ENCODE measurements at regions not wholly inside any gene's neighbourhood (a gene's known extent, or its start where the extent isn't known, plus 50 kb on each side); places are given as distances from the start of the nearest gene placed in this dataset.
"Not testable (repeated sequence)": the region's sequence is repeated elsewhere in the genome, so short reads cannot be mapped to it uniquely, and the experiment has no call there.

DNA sequence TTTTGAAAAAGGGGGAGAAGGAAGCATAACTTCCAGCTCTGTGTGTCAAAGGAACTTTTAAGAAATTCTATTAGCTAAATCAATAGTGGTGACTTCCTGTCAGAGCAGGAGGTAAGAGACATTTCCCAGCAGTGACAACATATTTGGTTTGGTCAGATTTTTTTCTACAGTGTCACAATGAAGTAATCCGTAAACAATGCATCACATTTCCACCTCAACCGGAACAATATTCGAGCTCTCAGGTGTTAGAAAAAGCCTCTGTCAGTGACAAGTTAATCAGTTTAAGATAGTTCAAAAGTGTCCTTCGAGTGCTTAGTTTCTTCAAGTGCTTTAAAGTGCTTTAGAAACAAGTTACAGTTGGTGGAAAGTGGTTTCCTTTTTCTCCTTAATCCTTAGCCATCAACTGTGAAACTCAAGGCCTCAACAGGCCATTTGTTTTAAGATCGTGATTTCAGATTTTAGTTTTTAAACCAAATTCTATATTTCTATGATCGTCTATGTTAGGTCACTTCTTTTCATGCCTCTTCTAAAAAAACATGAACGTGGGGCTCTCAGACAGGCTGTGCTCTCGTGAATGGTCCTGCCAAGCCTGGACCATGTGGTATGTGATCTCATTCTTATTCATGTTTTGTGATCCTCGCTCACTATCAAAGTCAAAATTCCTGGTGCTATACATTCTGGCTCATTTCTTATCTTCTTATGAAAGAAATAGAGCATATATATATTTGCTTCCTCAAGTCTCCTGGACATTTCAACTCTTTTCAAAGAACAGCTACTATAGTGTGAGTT lies 181.9 kb upstream of the HMHB1 start:
- no peak for DNase-seq
- no peak for ATAC-seq

DNA sequence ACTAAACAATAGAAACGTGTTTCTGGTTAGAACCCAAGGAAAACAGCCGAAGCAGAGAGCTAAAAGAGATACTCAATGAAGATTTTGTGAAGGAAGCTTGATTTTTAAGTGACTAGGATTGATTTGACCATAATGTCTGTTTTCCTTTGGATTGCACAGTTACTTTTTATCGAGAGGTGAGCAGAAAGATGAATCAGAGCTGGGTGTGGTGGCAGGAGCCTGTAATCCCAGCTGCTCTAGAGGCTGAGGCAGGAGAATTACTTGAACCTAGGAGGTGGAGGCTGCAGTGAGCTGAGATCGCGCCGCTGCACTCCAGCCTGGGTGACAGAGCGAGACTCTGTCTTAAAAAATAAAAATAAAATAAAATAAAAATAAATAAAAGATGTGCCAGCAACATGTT lies 186.9 kb upstream of the HMHB1 start:
- not testable (repeated sequence) for ATAC-seq, DNase-seq

DNA sequence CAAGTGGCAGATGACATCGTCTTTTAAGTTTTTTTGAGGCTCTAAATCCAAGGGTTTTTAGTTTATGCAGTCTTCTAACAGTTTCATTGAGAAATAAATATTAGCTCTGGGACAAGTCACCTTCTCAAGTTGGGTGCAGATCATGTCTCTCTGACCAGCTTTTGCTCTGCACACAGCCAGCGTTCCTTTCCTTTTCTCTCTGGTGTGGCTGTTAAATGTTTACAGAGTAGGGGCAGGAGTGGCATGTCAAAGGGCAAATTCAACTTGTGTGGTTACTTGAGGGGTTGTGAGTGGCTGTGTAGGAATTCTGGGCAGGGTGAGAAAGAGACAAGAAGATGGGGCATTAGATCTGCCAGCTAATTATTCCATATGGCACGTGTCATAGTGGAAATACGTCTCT lies 187.5 kb upstream of the HMHB1 start:
- ATAC-seq (no peak), DNase-seq (no peak)

DNA sequence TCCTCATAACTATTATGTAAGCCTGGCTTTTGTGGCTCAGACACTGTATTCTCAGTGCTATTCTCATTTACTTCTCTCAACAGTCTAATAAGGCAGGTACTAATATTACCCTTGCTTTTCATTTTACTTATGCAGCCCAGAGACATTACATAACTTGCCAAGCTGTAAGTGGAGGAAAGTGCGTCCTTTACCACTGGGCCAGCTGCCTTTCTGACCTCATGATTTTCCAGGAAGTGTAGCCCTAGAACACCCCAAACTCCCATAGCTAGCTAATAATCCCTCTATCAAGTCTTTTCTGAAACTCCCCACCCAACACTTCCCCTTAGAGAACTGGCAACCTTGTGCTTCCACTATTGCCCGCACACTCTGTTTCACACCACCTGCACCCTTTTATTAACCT lies 192.9 kb upstream of the HMHB1 start:
- ATAC-seq = no peak

DNA sequence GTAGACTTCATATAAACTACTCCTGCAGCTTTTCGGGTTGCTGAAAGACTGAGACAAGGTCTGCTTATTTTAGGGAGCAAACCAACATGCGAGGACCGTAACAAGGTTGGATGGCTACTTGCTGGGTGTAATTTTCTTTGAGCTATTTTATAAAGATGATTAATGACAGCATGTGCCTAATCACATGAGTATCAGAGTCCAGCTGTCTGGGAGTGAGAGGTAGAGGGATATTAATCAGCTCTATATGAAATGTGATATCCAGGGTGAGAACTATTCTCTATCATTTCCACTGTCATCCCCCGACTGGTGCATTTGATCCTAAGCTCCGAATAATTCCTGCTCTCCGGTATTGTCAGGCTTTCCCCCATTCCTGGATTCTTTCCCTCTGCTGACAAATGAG lies 193.8 kb upstream of the HMHB1 start:
- no peak for DNase-seq
- ATAC-seq = no peak

More for the DNA sequence above, 192.9 kb upstream of the HMHB1 start:
- DNase-seq = no peak

DNA sequence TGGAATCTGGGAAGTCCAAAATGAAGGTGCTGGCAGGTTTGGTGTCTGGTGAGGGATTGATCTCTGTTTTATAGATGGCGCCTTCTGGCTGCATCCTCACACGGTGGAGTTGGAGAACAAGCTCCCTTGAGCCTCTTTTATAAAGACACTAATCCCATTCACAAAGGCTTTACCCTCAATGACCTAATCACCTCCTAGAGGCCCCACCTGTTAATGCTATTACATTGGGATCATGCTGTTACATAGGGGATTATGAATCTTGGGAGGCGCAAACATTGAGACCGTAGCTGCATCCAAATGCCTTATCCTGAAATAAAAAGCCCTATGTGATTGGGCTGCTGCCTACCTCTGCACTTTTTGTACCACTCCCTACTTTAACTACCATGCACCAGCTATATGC lies 197.1 kb upstream of the HMHB1 start:
- ATAC-seq = no peak
- DNase-seq = no peak

DNA sequence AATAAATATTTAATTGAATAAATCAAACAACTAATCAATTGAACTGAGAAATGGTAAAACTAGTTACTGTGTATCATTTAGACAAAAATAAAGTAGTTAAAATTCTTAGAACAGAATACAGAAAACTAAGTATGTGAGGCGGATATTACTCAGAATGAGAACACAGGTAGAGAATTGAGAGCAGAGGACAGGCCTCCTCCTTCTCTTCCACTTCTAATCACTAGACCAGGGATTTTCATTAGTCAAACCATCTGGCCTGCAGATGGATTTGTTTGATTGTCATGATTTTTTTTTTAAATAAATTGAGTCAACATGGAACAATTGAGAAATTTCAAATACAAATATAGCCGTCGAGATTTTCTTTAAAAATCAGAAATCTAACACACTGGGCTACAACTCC lies 198.6 kb upstream of the HMHB1 start:
- DNase-seq (no peak), ATAC-seq (no peak)

DNA sequence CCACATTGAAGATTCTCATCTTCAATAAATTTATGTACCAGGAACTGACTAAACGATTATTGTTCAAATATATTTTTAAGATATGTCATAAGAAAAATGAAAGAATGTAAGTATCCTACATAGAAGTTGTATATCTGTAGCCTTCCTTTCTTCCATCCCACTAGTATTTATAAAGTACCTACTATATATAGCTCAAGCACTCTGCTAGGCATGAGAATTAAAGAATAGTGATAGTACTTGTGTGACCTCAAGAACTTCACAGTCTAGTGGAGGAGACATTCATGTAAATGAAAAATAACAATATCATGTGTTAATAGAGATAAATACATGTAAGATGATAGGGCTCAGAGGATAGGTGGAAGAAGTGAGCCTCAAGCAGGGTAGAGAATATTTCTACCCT lies 201.0 kb upstream of the HMHB1 start:
- no peak for DNase-seq
- no peak for ATAC-seq

DNA sequence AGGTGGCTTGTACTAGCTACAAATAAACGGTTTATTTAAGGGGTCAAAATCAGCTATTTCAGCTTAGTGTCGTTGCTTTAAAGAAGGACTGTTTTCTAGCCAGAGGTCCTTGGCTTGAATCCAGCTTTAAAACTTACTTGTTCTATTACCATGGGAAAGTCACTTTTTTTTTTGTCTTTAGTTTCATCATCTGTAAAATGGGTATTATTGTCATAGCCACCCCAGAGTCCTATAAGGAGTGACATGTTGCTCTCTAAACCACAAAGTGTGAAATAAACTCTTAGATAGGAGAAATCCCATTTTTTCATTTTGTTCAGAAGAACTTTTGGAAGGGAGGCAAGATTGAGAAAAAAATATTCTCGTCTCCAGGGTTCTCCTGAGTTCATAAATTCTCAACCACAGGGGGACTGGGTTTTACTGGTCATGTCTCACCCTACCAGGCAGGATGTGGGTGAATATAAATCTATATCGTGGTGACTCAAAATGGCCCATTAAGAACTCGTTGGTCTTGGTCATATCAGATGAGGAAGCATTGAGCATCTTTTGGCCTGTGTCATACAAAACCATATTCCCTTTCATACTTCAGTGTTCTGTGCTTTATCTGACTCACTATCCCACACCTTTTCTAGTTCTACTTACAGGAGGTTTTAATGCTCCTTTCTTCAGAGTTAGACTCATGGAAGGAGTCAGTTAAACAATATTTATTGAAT lies 202.7 kb upstream of the NR3C1 start:
- peak; percentile 93 for ATAC-seq
- no peak for DNase-seq

DNA sequence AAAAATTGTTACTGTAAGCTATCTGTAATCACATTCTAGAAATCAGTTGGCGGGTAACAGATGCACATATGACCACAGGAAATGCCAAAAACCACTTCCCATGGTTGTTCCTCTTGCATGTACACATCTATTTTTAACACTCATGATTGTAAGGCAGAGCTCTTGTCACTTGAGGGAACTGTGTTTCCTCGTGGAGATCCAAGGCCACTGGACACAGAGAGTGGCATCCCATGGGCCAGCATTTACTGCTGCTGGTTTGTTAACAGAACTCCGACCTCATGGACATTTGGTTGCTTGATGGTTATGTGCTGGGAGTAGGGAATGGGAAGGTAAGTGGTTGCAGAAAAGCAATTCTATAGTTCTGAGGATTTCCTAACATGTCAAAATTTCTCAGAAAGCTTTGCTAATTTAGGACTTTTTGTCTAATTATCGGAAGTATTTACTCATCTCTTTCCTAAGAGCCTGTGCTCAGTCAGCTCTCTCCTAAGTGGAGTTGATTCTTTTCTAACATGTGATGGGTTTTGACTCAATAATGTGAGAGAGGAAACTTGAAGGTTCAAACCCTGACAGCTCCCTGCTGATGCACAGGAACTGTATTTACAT lies 202.0 kb upstream of the NR3C1 start:
- DNase-seq = peak; percentile 14

DNA sequence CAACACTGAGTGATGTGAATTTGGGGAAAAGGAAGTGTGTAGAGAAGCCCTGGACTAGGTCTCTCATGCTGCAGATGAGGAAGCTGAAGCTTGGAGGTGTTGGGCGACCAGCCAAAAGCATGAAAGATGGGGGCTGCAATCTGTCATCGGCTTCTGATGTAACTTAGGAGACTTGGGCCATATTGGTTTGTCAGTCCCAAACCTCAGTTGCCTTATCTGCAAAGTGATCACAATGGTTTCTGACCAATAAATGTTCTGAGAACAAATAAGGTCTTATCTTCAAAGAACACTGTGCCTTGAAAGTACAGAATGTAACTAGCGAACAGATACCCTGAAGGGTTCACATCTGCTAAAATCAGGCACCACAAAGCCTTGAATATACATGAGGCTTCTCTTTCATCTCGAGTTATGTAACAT lies 198.4 kb upstream of the NR3C1 start:
- ATAC-seq = no peak
- DNase-seq = no peak

More for the DNA sequence above, 202.0 kb upstream of the NR3C1 start:
- ATAC-seq = peak; percentile 41

DNA sequence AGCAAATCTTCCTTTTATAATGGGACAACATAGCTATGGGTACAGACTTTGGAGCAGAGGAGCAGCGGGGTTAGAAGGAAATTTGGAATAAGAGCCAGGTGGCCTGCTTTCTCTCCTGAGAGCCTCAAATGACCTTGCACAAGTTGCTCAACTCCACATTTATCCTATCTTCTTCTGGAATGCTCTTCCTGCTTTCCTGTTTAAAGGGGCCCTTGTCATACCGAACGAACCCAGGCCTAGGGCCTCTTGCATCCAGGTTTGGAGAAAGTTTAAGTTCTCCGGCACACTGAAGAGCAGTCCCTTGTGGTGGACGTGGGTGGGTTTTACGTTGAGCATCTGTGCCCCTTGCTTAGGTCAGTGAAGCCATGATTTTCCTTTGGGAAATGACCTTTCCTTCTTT lies 197.9 kb upstream of the NR3C1 start:
- DNase-seq (no peak), ATAC-seq (no peak)

DNA sequence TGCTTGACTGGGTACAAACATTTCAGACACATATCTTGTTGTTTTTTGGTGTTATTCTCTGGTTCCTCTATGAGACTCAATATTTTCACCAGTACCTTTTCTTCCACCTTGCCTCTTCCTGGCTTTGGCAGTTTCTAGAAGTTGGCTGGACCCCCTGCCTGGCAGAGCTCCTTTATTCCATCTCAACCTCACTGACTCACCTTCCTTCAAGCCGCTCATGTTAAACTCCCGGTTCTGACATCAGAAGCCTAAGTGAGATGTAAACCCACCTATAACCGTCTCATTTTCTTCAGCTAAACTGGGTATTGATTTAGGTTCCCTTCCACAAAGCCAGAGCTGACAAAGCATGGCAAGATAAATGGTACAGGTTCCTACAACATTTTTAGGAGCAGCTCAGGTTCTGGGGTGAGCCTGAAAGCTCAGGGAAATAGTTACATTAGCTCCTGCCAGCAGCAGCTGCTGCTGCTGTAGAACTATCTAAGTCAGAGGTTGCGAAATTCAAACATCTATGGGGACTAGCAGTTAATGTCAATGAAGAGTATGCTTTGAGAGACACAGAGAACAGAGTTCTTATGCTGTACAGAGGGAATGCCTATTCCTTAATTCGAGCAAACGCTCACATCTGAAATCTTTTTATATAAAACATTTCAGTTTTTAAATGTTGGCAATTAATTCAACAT lies 197.1 kb upstream of the NR3C1 start:
- ATAC-seq (no peak), DNase-seq (no peak)

DNA sequence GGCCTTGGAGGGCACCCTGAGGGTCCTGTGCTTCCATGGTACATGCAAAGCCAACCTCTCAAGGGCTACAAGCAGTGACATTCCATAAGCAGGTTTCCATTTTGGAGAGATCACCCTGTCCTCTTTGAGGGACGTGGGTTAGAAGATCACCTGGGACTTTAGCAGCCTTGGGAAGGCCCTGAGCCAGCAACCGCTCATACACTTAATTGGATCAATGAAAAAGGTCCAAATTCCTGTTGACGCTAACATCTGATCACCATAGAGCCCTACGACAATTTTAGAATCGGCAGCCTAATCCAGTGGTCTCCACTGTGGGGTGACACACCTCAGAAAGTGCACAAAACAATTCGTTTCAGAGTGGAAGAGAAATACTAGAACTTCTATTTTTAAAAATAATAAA lies 196.0 kb upstream of the NR3C1 start:
- no peak for DNase-seq
- ATAC-seq = no peak

DNA sequence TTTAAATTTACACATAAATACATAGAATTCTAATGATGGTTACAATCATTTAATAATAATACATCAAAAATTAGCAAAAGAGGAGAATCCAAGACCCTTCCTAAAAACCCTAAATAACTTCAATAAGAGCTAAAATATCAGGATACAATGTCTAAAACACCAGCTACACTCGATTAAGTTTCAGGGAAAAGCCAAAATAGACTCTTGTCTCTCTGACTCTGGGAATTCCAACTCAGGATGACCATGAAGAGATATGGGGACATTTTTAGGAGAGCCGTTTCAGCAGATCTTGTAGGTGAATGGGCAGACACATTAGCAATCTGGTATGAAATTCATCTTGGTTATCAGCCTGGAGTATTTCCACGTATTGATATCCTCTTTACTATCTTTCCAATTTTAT lies 193.3 kb upstream of the NR3C1 start:
- no peak for ATAC-seq
- no peak for DNase-seq

DNA sequence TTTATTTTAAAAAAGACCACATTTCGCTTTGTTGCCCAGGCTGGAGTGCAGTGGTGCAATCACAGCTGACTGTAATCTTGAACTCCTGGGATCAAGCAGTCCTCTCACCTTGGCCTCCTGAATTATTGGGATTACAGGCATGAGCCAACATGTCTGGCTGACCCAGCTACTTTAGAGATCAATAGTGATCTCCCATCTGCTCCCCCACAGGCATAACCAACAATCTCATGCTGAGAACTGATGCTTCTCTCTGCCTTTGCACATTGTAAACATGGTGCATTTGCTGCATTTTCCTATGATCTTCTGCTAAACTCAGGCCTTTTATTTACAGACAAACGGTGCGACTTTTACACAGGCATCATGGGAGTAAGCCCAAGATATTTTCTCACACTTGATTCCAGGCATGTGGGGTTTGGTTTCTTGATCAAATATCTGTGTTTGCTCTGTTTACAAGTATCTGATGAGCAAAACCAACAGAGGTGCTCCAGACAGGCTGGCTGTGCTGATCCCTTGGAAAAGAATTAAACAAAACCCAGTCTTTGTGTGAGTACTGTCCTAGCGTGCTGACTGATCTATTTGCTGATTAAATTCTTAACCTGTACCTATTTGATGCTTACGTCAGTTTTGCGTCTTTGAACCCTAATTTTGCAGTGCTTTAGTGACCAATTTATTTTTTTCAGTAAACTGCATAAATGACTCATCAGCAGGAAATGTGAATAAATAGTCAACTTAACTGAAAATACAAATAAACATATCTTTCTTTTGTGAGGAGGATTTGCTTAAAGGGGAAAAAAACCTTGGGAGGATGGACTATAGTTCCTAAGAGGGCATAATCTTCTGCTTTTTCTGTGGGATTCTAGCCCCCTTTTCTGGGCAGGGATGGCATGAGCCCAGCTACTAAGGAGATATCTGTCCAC lies 191.7 kb upstream of the NR3C1 start:
- DNase-seq = no peak
- ATAC-seq = no peak

DNA sequence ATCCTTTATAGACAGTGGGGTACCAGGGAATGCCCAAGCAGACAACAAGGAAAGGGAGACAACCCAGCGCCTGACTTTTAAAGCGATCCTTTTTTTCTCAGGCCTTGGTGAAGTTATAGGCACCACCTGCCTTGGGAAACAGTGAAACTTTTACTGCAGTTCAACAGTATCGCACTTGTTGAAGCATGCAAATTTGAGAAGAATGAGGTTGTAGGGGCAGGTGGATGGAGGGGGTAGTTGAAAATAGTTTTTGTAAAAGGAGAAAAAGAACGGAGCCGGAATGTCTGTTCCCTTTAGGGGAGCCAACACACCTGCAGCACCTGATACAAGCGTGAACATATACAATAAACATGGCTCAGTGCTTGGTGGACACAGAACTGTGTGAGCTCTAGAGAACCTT lies 190.2 kb upstream of the NR3C1 start:
- DNase-seq (no peak), ATAC-seq (no peak)

DNA sequence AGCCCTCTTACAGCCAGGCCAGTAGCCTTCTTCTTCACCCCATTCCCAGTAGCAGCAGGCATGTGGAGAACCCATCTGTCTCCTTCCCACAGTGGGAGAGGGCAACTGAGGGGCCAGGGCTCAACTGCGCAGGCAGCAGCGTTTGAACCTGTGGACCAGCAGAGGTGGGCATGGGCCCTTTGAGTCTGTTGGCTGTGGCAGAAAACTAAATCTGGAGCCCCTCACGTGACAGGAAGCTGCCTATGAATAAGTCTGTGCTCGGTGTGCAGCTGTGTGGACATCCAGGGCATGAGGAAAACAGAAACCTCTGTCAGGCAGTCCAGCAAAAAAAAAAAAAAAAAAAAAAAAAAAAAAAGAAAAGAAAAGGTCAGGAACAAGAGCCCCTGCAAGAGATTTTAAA lies 189.2 kb upstream of the NR3C1 start:
- DNase-seq = no peak

DNA sequence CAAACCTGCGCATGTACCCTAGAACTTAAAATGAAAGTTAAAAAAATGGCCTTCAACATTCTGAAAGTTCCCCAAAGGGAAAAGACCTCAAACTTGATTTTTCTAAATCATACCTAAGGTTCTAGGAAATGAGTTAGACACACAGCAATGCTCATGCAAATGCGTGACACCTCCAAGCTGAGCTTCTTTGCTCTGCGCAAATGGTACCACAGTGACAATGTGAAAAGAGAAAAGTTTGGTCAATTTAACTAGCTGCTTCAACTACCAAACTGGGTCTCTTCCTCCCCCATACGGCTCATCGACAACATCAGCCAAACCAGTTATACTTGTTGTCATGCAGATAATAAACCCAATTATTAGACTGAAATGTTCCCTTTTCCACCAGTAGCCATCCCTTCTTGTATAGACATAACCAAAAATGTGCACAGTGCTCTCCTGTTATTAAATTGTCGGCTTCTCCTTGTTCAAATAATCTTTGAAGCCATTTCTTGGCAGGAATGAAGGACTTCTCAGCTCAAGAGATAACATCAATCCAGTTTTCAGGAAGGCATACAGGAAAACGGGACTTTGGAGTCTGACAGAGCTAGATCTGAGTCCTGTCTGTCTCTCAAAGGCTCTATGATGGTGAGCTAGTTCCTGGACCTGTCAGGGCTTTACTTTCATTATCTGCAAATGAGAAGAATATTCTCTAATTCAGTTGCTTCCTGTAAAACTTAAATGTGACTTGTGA lies 185.6 kb upstream of the NR3C1 start:
- DNase-seq (no peak), ATAC-seq (no peak)

More for the DNA sequence above, 189.2 kb upstream of the NR3C1 start:
- no peak for ATAC-seq

DNA sequence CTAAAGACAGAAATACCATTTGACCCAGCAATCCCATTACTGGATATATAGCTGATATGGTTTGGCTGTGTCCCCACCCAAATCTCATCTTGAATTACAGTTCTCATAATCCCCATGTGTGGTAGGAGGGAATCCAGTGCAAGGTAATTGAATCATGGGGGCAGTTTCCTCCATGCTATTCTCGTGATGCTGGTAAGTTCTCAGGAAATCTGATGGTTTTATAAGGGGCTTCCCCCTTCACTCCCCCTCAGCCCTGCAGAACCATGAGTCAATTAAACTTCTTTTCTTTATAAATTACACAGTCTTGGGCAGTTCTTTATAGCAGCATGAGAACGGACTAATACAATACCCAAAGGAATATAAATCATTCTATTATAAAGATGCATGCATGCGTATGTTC lies 184.6 kb upstream of the NR3C1 start:
- DNase-seq = not testable (repeated sequence)
- peak; percentile 74 for ATAC-seq

DNA sequence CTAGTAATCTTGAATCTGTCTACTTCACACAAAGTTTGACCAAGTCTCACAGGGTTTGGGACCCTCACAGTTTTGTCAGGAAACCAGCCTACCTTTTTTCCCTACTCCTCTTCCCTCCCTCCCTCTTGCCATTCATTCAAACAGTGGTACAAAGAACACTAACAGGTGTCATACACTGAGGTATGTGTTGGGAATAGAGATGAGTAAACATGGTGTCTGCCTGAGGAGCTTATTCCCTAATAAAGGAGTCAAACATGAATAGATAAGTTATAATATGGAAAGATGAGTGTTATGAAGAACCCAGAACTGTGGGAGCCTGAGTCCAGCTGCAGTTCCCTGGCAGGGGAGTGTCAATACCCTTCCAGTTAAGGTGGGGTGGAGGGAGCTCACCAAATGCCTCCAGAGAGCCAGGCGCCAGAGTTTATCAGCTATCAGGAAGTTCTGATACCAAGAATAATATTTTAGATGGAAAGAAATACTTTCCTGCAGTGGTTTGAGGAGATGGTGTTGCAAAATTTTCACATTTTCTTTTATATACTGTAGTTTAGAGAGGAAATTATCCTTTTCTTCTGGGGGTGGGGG lies 183.4 kb upstream of the NR3C1 start:
- no peak for ATAC-seq
- DNase-seq = no peak
